A549 (cell line): ENCODE measurements at regions not wholly inside any gene's neighbourhood (a gene's known extent, or its start where the extent isn't known, plus 50 kb on each side); places are given as distances from the start of the nearest gene placed in this dataset.
A peak's percentile ranks its signal among the peaks of the same experiment; 100 is the strongest.

Experiments
- ESRRA ChIP-seq: fragments of 150-350 bp; IDR thresholded peaks from 2 replicates; pipeline ENCODE4 v1.6.1; 2014; ENCODE audit warnings: mild to moderate bottlenecking, low read length, borderline replicate concordance
- HEYL ChIP-seq: fragments of 250-450 bp; sonication (Bioruptor Pico); IDR thresholded peaks from 2 replicates; pipeline ENCODE4 v1.8.0; 2021; ENCODE audit warnings: mild to moderate bottlenecking, moderate library complexity
- JUN ChIP-seq, 2 experiments: fragments of >200 bp; sonication (Bioruptor Twin); formaldehyde crosslinking; IDR thresholded peaks; 2 replicates in 1 of 2; 3 replicates in 1 of 2; pipeline ENCODE4 v1.6.1; 2016 to 2017
- MAFK ChIP-seq: fragments of 450-650 bp; IDR thresholded peaks from 2 replicates; pipeline ENCODE4 v1.6.1; 2014; ENCODE audit not compliant: partially characterized antibody
- RAD21 ChIP-seq, 2 experiments: fragments of >200 bp in 1 of 2; sonication (Bioruptor Twin) in 1 of 2; formaldehyde crosslinking in 1 of 2; IDR thresholded peaks in 1 of 2; conservative IDR thresholded peaks in 1 of 2; 2 replicates in 1 of 2; 3 replicates in 1 of 2; pipeline ENCODE4 v1.6.1; 2012 to 2018; ENCODE audit warnings: inconsistent platforms in 1 of 2
- ZC3H11A ChIP-seq: fragments of 450-650 bp; IDR thresholded peaks from 2 replicates; pipeline ENCODE4 v1.6.1; 2014; ENCODE audit warnings: antibody characterized with exemption, mild to moderate bottlenecking
- ZNF302 ChIP-seq: fragments of 250-450 bp; sonication (Bioruptor Pico); IDR thresholded peaks from 2 replicates; pipeline ENCODE4 v1.9.0; 2021; ENCODE audit warnings: inconsistent platforms, mild to moderate bottlenecking, moderate library complexity
- TF ChIP-seq, protein P1 (sequence below): fragments of 250-450 bp; sonication (Bioruptor Pico); IDR thresholded peaks from 2 replicates; pipeline ENCODE4 v1.5.0; 2021; ENCODE audit warnings: mild to moderate bottlenecking, moderate library complexity, borderline replicate concordance
- TF ChIP-seq, protein P2 (sequence below): fragments of >200 bp; sonication (Bioruptor Twin); formaldehyde crosslinking; IDR thresholded peaks from 3 replicates; pipeline ENCODE4 v1.5.1; 2016
- TF ChIP-seq, protein P3 (sequence below): fragments of >200 bp; sonication (Bioruptor Twin); formaldehyde crosslinking; IDR thresholded peaks from 3 replicates; pipeline ENCODE4 v1.6.1; 2016

DNA sequence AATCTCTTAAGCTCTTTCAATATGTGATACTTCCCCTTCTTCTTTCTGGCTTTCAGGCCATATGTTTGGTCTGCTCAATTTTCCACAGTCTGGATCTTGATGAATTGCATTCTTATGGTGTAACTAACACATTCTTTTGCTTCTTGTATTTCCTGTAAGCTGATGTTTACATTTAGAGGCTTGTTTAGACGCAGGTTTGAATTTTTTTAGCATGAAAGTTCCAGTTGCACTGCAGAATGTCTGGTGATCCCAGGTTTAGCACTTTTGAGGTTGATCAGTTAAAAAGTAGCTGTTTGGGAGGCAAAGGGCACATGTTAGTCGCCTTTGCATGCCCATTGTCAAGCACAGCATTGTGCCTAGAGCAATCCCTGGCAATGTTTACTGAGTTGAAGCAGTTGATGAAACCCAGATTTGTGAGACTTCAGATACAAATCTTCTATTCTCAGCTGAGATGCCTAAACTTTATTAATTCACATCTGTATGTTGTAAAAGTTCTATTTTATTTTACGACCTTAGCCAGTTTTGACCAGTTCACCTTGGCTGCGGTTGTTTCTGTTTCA lies 59.6 kb upstream of the SPATA31C2 start:
- TF ChIP-seq ESRRA: no peak
- TF ChIP-seq, protein P1, sequence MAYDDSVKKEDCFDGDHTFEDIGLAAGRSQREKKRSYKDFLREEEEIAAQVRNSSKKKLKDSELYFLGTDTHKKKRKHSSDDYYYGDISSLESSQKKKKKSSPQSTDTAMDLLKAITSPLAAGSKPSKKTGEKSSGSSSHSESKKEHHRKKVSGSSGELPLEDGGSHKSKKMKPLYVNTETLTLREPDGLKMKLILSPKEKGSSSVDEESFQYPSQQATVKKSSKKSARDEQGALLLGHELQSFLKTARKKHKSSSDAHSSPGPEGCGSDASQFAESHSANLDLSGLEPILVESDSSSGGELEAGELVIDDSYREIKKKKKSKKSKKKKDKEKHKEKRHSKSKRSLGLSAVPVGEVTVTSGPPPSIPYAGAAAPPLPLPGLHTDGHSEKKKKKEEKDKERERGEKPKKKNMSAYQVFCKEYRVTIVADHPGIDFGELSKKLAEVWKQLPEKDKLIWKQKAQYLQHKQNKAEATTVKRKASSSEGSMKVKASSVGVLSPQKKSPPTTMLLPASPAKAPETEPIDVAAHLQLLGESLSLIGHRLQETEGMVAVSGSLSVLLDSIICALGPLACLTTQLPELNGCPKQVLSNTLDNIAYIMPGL: no peak
- TF ChIP-seq RAD21 (conservative IDR thresholded peaks at IDR 0.05 in 1 of 2, IDR thresholded peaks at IDR 0.05 in 1 of 2): 0 out of 5 replicates have a peak, but pooled peaks of 1 of the 2 experiments have one; percentile 15
- no peak for TF ChIP-seq ZNF302 (CRISPR knock-in tag)
- TF ChIP-seq, protein P2, sequence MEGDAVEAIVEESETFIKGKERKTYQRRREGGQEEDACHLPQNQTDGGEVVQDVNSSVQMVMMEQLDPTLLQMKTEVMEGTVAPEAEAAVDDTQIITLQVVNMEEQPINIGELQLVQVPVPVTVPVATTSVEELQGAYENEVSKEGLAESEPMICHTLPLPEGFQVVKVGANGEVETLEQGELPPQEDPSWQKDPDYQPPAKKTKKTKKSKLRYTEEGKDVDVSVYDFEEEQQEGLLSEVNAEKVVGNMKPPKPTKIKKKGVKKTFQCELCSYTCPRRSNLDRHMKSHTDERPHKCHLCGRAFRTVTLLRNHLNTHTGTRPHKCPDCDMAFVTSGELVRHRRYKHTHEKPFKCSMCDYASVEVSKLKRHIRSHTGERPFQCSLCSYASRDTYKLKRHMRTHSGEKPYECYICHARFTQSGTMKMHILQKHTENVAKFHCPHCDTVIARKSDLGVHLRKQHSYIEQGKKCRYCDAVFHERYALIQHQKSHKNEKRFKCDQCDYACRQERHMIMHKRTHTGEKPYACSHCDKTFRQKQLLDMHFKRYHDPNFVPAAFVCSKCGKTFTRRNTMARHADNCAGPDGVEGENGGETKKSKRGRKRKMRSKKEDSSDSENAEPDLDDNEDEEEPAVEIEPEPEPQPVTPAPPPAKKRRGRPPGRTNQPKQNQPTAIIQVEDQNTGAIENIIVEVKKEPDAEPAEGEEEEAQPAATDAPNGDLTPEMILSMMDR: no peak
- no peak for TF ChIP-seq MAFK
- no peak for TF ChIP-seq JUN (IDR thresholded peaks at IDR 0.05)
- TF ChIP-seq, protein P3, sequence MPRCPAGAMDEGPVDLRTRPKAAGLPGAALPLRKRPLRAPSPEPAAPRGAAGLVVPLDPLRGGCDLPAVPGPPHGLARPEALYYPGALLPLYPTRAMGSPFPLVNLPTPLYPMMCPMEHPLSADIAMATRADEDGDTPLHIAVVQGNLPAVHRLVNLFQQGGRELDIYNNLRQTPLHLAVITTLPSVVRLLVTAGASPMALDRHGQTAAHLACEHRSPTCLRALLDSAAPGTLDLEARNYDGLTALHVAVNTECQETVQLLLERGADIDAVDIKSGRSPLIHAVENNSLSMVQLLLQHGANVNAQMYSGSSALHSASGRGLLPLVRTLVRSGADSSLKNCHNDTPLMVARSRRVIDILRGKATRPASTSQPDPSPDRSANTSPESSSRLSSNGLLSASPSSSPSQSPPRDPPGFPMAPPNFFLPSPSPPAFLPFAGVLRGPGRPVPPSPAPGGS: no peak
- TF ChIP-seq HEYL (CRISPR knock-in tag): no peak
- TF ChIP-seq ZC3H11A: no peak
